Stimulated activated CD8-positive, alpha-beta memory T cell treated with anti-CD3 and anti-CD28 coated beads, Interleukin-7, amount 100 ng/mL, for 1 hour (primary cell): ENCODE measurements at regions not wholly inside any gene's neighbourhood (a gene's known extent, or its start where the extent isn't known, plus 50 kb on each side); places are given as distances from the start of the nearest gene placed in this dataset.
"Not testable (repeated sequence)": the region's sequence is repeated elsewhere in the genome, so short reads cannot be mapped to it uniquely, and the experiment has no call there.

ENCODE experiments used
- DNase-seq, 2 donors: peaks; one replicate each; pipeline ENCODE4 v3.0.0-alpha.2; 2020; ENCODE audit warnings: low read depth in 2 of 2

- DNase-seq: not testable (repeated sequence)
These were observed 56.9 kb upstream of the TBX18 start for GRCh38 chr6:84821314-84821713.

GRCh38 chr6:84816741-84817140, 52.3 kb upstream of the TBX18 start:
- DNase-seq: no peak

- no peak for DNase-seq
These were observed 51.7 kb upstream of the TBX18 start for GRCh38 chr6:84815896-84816735.
